ENCODE measurements at regions not wholly inside any gene's neighbourhood (a gene's known extent, or its start where the extent isn't known, plus 50 kb on each side); places are given as distances from the start of the nearest gene placed in this dataset.

DNA sequence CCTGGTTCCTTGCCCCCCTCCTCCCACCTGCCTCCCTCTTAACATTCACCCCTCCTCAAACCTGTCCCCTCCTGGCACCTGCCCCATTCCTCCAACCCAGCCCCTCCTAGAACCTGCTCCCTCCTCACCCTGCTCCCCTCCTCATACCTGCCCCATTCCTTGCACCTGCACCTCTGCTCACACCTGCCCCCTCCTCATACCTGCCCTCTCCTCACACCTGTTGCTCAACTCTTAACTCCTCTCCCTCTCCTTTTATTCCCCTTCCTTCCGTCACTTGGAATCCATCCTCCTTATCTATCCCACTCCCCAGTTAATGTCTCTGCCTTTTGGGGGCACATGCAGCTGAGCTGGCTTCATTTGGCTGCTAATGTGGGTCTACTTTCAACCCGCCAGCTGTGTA is 712.1 kb downstream of the MTRR start:
- no peak for FAIRE-seq

DNA sequence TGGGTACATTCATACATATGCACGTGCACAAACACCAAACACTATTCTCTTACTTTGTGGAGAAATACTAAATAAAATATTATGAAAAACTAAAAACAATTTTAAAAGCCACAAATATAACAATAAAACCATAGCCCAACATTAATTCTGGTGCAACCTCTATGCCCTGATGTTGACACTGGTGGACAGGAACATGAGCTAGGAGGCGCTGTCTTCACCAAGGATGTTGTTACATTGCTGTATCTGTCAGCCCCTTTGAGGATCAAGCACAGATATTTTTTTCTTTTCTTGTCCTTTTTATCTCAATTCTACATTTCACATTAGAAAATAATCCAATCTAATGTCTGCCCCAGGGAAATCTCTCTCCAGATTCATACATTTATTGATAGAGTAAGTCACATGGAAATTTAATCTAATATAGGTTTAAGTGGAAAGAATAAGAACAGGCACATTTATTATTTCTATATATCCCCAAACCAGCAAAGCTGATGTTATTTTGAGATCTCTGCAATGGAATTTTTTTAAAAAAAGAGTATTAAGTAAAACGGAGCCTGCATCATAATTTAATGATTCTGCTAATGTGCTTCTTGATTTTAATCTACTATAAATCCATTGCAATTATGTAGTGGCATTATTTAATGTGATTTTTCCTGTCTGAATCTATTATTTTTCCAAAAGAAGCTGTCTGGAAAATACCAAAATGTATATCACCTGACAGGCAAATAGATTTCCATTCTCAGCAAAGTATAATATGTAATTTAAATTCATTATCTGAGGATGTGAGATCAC is 716.5 kb downstream of the MTRR start:
- H4K20me1 ChIP-seq (ENCODE audit: insufficient read depth, low read length) = no peaks in the 10 kb centered on the region
- H3K27me3 ChIP-seq (ENCODE audit: control insufficient read depth in 1 of 2, insufficient read depth in 2 of 2, low read length in 2 of 2) = no peaks in the 10 kb centered on the region
- DNase-seq (ENCODE audit: low spot score) (no peak), ATAC-seq (no peak), FAIRE-seq (no peak)
- no peak overlapping the region for H2AFZ ChIP-seq (ENCODE audit: low read length)
- in situ Hi-C loops (cut with HindIII; ENCODE audit: extremely low pct_ligation_motif_present, low pct_unique_long_range_greater_than_20kb) = no loop called here
- H3K4me3 ChIP-seq (replicated peaks in 1 of 3; ENCODE audit: insufficient read depth in 1 of 3, low read depth in 2 of 3, low read length in 3 of 3) = no peak overlapping the region
- intact Hi-C loops (cut with micrococcal nuclease; ENCODE audit: unreplicated experiment) = no loop called here
- H3K9me3 ChIP-seq (ENCODE audit: low read length) = peaks cover 39% of the 10 kb centered on the region
- WGBS (ENCODE audit: low lambda C conversion rate) = 1% methylated on average over 3 of the region's 3 CpGs
- ChIA-PET POLR2A (no interaction called here), CTCF (ENCODE audit: low intra/inter-chr PET ratio, low total read pairs) (no interaction called here)
- no peaks in the 10 kb centered on the region for H3K36me3 ChIP-seq (replicated peaks in 1 of 2; ENCODE audit: control insufficient read depth in 1 of 2, insufficient read depth in 2 of 2, low read length in 2 of 2)
- TF ChIP-seq MEIS1 (CRISPR knock-in tag; IDR thresholded peaks at IDR 0.05; ENCODE audit: borderline replicate concordance) (no peak), KMT2B (CRISPR knock-in tag; IDR thresholded peaks at IDR 0.05) (no peak)
- TF ChIP-seq, protein P1, sequence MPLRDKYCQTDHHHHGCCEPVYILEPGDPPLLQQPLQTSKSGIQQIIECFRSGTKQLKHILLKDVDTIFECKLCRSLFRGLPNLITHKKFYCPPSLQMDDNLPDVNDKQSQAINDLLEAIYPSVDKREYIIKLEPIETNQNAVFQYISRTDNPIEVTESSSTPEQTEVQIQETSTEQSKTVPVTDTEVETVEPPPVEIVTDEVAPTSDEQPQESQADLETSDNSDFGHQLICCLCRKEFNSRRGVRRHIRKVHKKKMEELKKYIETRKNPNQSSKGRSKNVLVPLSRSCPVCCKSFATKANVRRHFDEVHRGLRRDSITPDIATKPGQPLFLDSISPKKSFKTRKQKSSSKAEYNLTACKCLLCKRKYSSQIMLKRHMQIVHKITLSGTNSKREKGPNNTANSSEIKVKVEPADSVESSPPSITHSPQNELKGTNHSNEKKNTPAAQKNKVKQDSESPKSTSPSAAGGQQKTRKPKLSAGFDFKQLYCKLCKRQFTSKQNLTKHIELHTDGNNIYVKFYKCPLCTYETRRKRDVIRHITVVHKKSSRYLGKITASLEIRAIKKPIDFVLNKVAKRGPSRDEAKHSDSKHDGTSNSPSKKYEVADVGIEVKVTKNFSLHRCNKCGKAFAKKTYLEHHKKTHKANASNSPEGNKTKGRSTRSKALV (CRISPR knock-in tag; IDR thresholded peaks at IDR 0.05) = no peak
- H3K9ac ChIP-seq (ENCODE audit: insufficient read depth, low read depth, low read length) = no peak overlapping the region
- H3K4me2 ChIP-seq (ENCODE audit: low read depth, low read length) = no peak overlapping the region
- no peak overlapping the region for H3K27ac ChIP-seq (ENCODE audit: extremely low read length, insufficient read depth, low read length)
- no peaks in the 10 kb centered on the region for H3K79me2 ChIP-seq (ENCODE audit: insufficient read depth, low read length)
- H3K4me1 ChIP-seq (ENCODE audit: insufficient read depth, low read length) = no peaks in the 10 kb centered on the region
- BruUV-seq (replicated peaks) = no TSS peak

More for the DNA sequence above, 712.1 kb downstream of the MTRR start:
- Histone ChIP-seq H3K27ac (ENCODE audit: extremely low read length, insufficient read depth, low read length) (no peak overlapping the region), H3K4me2 (ENCODE audit: low read depth, low read length) (no peak overlapping the region), H2AFZ (ENCODE audit: low read length) (no peak overlapping the region), H3K4me3 (replicated peaks in 1 of 3; ENCODE audit: insufficient read depth in 1 of 3, low read depth in 2 of 3, low read length in 3 of 3) (no peak overlapping the region), H3K27me3 (ENCODE audit: control insufficient read depth in 1 of 2, insufficient read depth in 2 of 2, low read length in 2 of 2) (no peaks in the 10 kb centered on the region), H3K9me3 (ENCODE audit: low read length) (peaks cover 30% of the 10 kb centered on the region), H3K36me3 (replicated peaks in 1 of 2; ENCODE audit: control insufficient read depth in 1 of 2, insufficient read depth in 2 of 2, low read length in 2 of 2) (no peaks in the 10 kb centered on the region), H3K9ac (ENCODE audit: insufficient read depth, low read depth, low read length) (no peak overlapping the region), H4K20me1 (ENCODE audit: insufficient read depth, low read length) (no peaks in the 10 kb centered on the region), H3K4me1 (ENCODE audit: insufficient read depth, low read length) (no peaks in the 10 kb centered on the region), H3K79me2 (ENCODE audit: insufficient read depth, low read length) (no peaks in the 10 kb centered on the region)
- 4% methylated on average over 2 of the region's 2 CpGs for WGBS (ENCODE audit: low lambda C conversion rate)
- intact Hi-C loops (cut with micrococcal nuclease; ENCODE audit: unreplicated experiment) = no loop called here
- no TSS peak for BruUV-seq (replicated peaks)
- TF ChIP-seq, protein P2, sequence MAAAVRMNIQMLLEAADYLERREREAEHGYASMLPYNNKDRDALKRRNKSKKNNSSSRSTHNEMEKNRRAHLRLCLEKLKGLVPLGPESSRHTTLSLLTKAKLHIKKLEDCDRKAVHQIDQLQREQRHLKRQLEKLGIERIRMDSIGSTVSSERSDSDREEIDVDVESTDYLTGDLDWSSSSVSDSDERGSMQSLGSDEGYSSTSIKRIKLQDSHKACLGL (CRISPR knock-in tag; IDR thresholded peaks at IDR 0.05) = no peak
- no peak for TF ChIP-seq KMT2A (CRISPR knock-in tag; IDR thresholded peaks at IDR 0.05)
- no peak for TF ChIP-seq RXRA (CRISPR knock-in tag; IDR thresholded peaks at IDR 0.05)
- in situ Hi-C loops (cut with HindIII; ENCODE audit: extremely low pct_ligation_motif_present, low pct_unique_long_range_greater_than_20kb) = no loop called here
- ChIA-PET POLR2A (no interaction called here), CTCF (ENCODE audit: low intra/inter-chr PET ratio, low total read pairs) (no interaction called here)
- ATAC-seq (no peak), DNase-seq (ENCODE audit: low spot score) (no peak)
